CD4-positive, alpha-beta T cell treated with Interleukin-2 at 100 ng/mL for 4 hours (primary cell): ENCODE measurements at regions not wholly inside any gene's neighbourhood (a gene's known extent, or its start where the extent isn't known, plus 50 kb on each side); places are given as distances from the start of the nearest gene placed in this dataset.
A peak's percentile ranks its signal among the peaks of the same experiment; 100 is the strongest.

ENCODE experiments used
- DNase-seq: peaks from one replicate; pipeline ENCODE4 v3.0.0-alpha.2; 2020; ENCODE audit warnings: low spot score

DNA sequence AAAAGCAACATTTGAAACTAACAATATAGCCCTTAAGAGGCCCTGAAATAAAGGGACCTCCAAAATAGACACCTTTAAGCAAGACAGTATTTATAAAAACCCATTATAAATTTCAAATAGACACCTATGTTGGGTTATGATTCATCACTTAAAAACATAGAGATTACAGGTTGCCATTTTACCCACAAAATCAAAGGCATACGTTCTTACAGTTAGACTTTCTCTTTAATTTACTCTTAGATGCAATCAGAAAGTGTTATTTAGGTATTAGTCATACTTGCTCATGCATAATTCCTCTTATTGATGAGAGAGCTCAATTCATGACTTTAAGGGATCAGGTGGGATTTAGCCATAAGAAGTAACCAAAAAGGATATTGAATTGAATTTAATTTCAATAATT, 51.5 kb upstream of the TMEM200A start:
- DNase-seq = no peak

DNA sequence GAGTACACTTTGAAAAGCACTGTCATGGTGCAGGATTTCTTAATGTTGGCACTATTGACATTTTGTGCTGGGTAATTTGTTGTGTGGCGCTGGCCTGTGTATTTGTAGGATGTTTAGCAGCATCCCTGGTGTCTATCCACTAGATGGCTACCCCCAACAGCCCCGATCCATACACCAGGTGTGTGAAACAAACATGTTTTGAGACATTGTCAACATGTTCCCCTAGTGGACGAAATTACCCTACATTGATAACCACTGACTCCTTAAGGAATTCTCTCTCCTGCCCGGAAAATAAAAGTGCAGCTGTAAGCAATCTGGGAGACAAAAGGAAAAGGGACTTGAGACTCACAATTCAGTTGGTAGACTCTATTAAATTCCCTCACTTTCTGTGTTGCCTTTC, 52.6 kb upstream of the TMEM200A start:
- no peak for DNase-seq

DNA sequence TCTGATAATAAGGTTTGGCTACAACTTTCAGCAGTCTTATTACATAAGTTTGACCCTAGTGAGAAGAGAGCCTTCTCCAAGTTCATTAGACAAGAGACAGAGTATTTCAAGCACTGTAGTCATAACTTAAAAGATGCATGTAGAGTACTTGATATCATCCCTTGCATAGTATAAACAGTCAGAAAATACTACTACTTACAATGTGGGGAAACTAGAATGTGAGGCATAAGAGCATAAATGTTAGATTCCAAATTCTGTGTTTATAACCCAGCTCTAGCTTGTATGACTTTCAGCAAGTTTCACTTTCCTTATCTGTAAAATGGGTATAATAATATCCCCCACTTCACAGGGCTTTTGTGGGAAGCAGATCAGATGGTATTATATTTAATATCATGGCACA, 56.8 kb upstream of the TMEM200A start:
- no peak for DNase-seq

DNA sequence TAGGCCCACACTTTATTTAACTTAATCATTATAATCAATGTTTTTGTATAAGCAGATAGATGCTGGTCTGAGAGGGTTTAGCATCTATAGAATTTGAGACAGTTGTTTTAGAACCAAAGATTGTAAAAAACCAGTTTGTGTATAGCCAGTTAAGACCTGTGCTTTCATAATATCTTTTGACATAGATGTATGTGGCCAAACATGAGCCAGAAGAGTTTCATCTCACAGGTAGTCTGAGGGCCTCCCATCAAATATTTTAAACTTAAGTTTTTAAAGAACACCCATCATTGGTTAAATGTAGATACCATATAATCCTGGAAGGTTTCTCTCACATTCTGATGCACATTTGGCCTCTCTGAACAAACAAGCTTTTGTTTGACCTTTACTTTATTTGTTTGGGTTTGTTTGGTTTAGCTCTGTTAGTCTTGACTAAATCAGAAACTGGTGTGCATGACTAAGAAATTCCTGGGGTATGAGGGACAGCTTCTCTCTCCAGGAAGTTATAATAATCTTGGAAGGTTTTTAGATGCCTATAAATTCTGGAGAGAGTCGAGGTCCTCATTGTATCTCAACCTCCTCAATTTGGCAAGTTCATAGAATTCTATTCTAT, 58.0 kb upstream of the TMEM200A start:
- DNase-seq = no peak

DNA sequence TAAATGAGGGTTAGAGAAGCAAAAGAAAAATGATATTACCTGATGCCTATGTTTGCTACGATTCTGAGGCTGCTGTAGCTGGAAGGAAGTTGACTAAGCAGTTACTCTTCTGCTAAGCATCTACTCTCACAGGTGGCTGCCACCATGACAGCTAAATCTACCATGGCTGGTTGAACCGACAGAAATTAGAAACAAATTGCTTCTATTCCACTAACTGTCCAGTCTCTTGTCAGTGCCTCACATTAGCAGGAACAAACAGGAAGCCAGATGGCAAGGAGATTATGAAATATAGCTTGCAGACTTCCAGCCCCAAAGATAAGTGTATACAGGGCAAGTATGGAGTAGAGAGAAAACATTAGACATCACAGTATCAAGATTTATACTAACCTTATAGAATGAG, 59.4 kb upstream of the TMEM200A start:
- no peak for DNase-seq

DNA sequence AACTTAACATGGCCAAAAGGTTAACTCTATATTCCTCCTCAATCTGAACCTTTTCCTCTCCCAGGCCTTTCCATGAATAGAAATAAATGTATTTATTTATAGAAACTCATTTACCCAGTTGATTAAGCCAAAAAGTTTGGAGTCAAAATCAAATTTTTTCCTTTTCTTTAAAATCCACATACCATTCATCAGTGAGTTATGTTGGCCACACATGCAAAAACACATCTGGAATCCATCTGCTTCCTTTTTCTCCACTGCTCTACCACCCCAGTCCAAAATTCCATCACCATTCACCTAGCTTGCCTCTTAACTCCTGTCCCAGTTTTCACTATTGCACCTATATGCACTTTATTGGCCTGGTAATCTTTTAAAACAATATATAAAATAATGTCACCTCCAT, 62.4 kb upstream of the TMEM200A start:
- DNase-seq = no peak

DNA sequence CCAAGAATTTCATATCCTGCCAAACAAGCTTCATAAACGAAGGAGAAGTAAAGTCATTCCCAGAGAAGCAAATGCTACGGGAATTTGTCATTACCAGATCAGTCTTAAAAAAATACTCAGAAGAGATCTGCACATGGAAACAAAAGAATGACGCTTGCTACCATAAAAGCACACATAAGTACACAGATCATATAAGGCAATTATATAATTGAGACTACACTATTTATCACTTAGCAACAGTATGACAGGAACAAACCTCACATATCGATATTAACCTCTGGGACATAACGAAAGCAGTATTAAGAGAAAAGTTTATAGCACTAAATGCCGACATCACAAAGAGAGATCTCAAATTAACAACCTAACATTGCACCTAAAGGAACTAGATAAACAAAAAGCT, 67.6 kb upstream of the TMEM200A start:
- DNase-seq = no peak

DNA sequence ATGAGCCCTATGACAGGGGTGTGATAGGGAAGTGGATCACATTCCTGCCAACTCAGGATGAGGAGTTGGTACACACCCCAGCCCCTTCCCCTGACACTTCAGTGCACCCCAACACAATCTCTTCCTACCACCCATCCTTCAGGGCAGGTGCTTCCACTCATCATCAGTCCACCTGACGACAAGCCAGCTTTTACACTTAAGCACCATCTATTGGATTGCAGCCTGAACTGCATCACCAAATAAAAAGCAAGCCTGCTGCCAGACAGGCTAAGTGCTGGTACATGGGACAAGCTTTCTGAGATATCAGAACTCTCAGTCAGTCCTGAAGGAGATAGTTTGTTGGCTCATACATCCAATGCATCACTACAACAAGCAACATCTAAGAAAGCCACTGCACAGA, 69.0 kb upstream of the TMEM200A start:
- no peak for DNase-seq

DNA sequence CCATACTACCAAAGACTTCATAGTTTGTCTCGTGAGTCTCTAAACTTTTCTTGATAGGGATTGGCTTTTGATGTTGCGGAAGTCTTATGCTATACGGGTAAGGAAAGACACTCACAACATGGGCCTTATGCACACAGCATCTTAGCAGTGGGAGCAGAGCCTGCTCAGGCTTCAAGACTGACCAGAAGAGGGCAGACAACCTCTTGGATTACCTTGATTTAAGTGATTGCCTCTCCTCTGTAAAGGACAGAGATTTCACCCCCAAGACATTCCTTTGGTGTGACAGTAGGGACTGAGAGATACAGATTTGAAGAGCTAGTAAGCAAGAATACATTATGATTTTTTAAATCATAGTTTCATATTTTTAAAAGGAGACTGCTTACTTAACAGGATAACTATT, 71.0 kb upstream of the SAMD3 start:
- peak; percentile 50 for DNase-seq

DNA sequence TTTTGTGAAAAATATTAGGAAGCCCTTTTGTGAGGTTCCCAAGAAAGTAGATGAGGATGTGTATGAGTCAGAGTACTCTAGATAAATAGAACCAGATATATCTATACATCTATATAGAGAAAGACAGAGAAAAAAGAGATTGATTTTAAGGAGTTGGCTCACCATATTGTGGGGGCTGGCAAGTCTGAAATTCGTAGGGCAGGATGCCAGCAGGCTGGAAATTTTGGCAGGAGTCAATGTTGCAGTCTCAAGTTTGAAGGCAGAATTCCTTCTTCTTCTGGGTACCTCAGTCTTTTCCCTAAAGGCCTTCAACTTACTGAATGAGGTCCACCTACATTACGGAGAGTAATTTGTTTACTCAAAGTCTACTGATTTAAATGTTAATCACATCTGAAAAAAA, 65.3 kb upstream of the SAMD3 start:
- no peak for DNase-seq

DNA sequence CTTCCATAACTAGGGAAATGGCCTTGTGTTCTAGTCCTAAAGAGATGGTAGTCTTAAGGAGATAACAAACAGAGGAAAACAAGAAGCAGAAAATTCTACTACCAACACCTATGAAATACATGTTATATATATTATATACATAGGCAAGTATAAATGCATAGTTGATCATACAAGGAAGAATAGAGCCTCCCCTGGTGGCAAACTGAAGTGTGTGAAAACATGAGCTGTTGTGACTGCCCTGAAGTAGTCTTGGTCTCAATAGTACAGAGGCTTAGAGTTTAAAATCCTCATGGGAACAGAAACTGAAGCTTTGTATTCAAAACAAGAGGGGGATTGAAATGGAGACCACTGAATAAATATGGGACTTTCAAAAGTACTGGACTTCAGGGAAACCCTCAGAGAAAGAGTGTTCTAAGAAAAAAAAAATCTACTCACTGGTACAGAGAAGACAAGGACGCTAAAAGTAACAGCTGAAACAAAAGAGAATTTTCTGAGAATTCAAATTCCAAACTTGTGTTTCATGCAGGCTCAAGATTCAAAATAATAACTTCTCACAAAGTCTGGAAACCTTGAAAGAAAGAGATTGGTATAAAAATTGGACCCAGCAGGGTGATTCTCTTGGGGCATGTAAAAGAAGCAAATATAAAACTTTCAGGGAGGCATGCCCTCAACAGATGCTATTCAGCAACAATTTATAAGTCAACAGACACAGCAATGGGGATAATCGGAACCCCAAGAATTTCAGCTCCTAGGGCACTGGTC, 59.7 kb upstream of the SAMD3 start:
- peak; percentile 64 for DNase-seq

DNA sequence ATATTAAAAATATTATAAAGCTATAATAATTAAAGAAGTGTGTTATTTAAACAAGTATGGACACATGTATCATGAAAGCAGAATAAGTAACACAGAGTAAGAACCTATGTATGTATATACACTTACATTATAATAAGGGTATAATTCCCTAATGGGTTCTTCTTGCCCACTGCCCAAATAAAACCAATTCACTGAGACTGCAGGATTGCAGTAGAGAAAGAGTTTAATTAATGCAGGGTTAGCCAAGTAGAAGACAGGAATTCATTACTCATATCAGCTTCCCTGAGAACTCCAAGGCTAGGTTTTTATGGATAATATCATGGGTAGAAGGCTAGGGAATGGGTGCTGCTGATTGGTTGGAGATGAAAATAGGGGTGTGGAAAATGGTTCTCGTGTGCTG, 53.8 kb upstream of the SAMD3 start:
- DNase-seq = no peak

DNA sequence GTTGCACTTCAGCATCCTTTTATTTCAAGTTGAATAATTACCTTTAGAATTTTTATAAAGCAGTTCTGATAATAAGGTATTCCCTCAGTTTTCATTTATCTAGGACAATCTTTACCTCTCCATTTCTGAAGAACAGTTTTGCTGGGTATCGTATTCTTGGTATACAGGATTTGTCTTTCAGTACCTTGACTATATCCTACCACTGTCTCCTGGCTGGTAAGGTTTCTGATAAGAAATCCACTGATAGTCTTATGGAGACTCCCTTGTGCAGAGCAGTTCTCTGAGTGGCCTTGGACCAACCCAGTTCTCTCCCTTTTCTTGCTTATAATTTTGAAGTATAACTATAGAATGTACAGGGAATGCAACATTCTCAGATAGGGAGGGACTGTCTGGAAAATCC, 51.3 kb upstream of the SAMD3 start:
- no peak for DNase-seq
